ENCODE measurements at regions not wholly inside any gene's neighbourhood (a gene's known extent, or its start where the extent isn't known, plus 50 kb on each side); places are given as distances from the start of the nearest gene placed in this dataset.

GRCh38 chr18:61989138-61989537 lies 96.3 kb upstream of the RNF152 start:
- intact Hi-C loops (cut with DNase I): no loop called here
- Histone ChIP-seq H3K4me3 (no peak overlapping the region), H3K27ac (no peak overlapping the region), H3K27me3 (replicated peaks; ENCODE audit: insufficient read depth) (no peaks in the 10 kb centered on the region), H3K9me3 (no peaks in the 10 kb centered on the region), H3K4me1 (replicated peaks) (no peaks in the 10 kb centered on the region), H3K36me3 (no peaks in the 10 kb centered on the region)
- 96% methylated on average over 4 of the region's 4 CpGs for WGBS
- TF ChIP-seq CTCF (IDR thresholded peaks at IDR 0.05): no peak
- TF ChIP-seq POLR2AphosphoS5 (IDR thresholded peaks at IDR 0.05): no peak
- no peak for TF ChIP-seq POLR2A (IDR thresholded peaks at IDR 0.05)
- no peak for DNase-seq (ENCODE audit: low spot score)

GRCh38 chr18:61988100-61988499 lies 95.3 kb upstream of the RNF152 start:
- intact Hi-C loops (cut with DNase I): no loop called here
- no peaks in the 10 kb centered on the region for H3K4me1 ChIP-seq (replicated peaks)
- H3K9me3 ChIP-seq: no peaks in the 10 kb centered on the region
- WGBS: 66% methylated on average over 2 of the region's 2 CpGs
- TF ChIP-seq CTCF (IDR thresholded peaks at IDR 0.05): no peak
- TF ChIP-seq POLR2A (IDR thresholded peaks at IDR 0.05): no peak
- no peak for TF ChIP-seq POLR2AphosphoS5 (IDR thresholded peaks at IDR 0.05)
- H3K36me3 ChIP-seq: no peaks in the 10 kb centered on the region
- no peak for DNase-seq (ENCODE audit: low spot score)
- H3K4me3 ChIP-seq: no peak overlapping the region
- no peak overlapping the region for H3K27ac ChIP-seq
- no peaks in the 10 kb centered on the region for H3K27me3 ChIP-seq (replicated peaks; ENCODE audit: insufficient read depth)

GRCh38 chr18:61985681-61986080 lies 92.9 kb upstream of the RNF152 start:
- Histone ChIP-seq H3K27me3 (replicated peaks; ENCODE audit: insufficient read depth) (no peaks in the 10 kb centered on the region), H3K27ac (no peak overlapping the region), H3K36me3 (no peaks in the 10 kb centered on the region), H3K9me3 (no peaks in the 10 kb centered on the region), H3K4me3 (no peak overlapping the region), H3K4me1 (replicated peaks) (no peaks in the 10 kb centered on the region)
- DNase-seq (ENCODE audit: low spot score): no peak
- WGBS: 91% methylated on average over 1 of the region's 1 CpG
- no peak for TF ChIP-seq POLR2AphosphoS5 (IDR thresholded peaks at IDR 0.05)
- no peak for TF ChIP-seq CTCF (IDR thresholded peaks at IDR 0.05)
- intact Hi-C loops (cut with DNase I): no loop called here

- no peak for TF ChIP-seq POLR2A (IDR thresholded peaks at IDR 0.05)
- no peak for TF ChIP-seq POLR2AphosphoS5 (IDR thresholded peaks at IDR 0.05)
- TF ChIP-seq CTCF (IDR thresholded peaks at IDR 0.05): no peak
- DNase-seq (ENCODE audit: low spot score): no peak
- intact Hi-C loops (cut with DNase I): no loop called here
- H3K27me3 ChIP-seq (replicated peaks; ENCODE audit: insufficient read depth): no peaks in the 10 kb centered on the region
- 35% methylated on average over 1 of the region's 1 CpG for WGBS
- no peak overlapping the region for H3K27ac ChIP-seq
- H3K4me3 ChIP-seq: no peak overlapping the region
- H3K4me1 ChIP-seq (replicated peaks): no peaks in the 10 kb centered on the region
- no peaks in the 10 kb centered on the region for H3K36me3 ChIP-seq
- H3K9me3 ChIP-seq: no peaks in the 10 kb centered on the region
Measured at GRCh38 chr18:61984349-61984748, 91.5 kb upstream of the RNF152 start.

GRCh38 chr18:61982475-61982874 lies 89.7 kb upstream of the RNF152 start:
- no peaks in the 10 kb centered on the region for H3K36me3 ChIP-seq
- intact Hi-C loops (cut with DNase I): no loop called here
- WGBS: 53% methylated on average over 2 of the region's 2 CpGs
- H3K4me1 ChIP-seq (replicated peaks): no peaks in the 10 kb centered on the region
- H3K27ac ChIP-seq: no peak overlapping the region
- H3K9me3 ChIP-seq: no peaks in the 10 kb centered on the region
- no peak for TF ChIP-seq POLR2A (IDR thresholded peaks at IDR 0.05)
- no peak for TF ChIP-seq CTCF (IDR thresholded peaks at IDR 0.05)
- TF ChIP-seq POLR2AphosphoS5 (IDR thresholded peaks at IDR 0.05): no peak
- H3K27me3 ChIP-seq (replicated peaks; ENCODE audit: insufficient read depth): no peaks in the 10 kb centered on the region
- DNase-seq (ENCODE audit: low spot score): no peak
- no peak overlapping the region for H3K4me3 ChIP-seq

All from prostate gland (tissue), 2 donors.